Stimulated activated CD4-positive, alpha-beta T cell treated with anti-CD3 and anti-CD28 coated beads, Interleukin-4, amount 100 ng/mL, for 48 hours (primary cell): ENCODE measurements at regions not wholly inside any gene's neighbourhood (a gene's known extent, or its start where the extent isn't known, plus 50 kb on each side); places are given as distances from the start of the nearest gene placed in this dataset.

Experiments
- DNase-seq, 2 donors: peaks; one replicate each; pipeline ENCODE4 v3.0.0-alpha.2; 2020; ENCODE audit warnings: low read depth in 2 of 2

GRCh38 chr16:8519179-8519578 lies 71.1 kb downstream of the TMEM114 start:
- no peak for DNase-seq

- DNase-seq, result no peak
Measured at GRCh38 chr16:8517280-8517679, 73.0 kb downstream of the TMEM114 start.

GRCh38 chr16:8516471-8516870 lies 73.8 kb downstream of the TMEM114 start:
- no peak for DNase-seq

GRCh38 chr16:8512941-8513624 lies 77.2 kb downstream of the TMEM114 start:
- DNase-seq, result no peak

GRCh38 chr16:8511464-8511863 lies 78.8 kb downstream of the TMEM114 start:
- no peak for DNase-seq

- DNase-seq, result no peak
Measured at GRCh38 chr16:8510160-8510559, 80.2 kb downstream of the TMEM114 start.

- DNase-seq, result no peak
Measured at GRCh38 chr16:8505327-8505991, 84.9 kb downstream of the TMEM114 start.

GRCh38 chr16:8502446-8502845 lies 87.9 kb downstream of the TMEM114 start:
- no peak for DNase-seq

GRCh38 chr16:8500351-8500750 lies 90.0 kb downstream of the TMEM114 start:
- no peak for DNase-seq

GRCh38 chr16:8496364-8496763 lies 93.9 kb downstream of the TMEM114 start:
- DNase-seq, result no peak

GRCh38 chr16:8493972-8494371 lies 96.3 kb downstream of the TMEM114 start:
- DNase-seq, result no peak

GRCh38 chr16:8492690-8493089 lies 97.6 kb downstream of the TMEM114 start:
- DNase-seq, result no peak

- no peak for DNase-seq
Measured at GRCh38 chr16:8489580-8489979, 100.7 kb downstream of the TMEM114 start.

- DNase-seq, result no peak
Measured at GRCh38 chr16:8486985-8487384, 103.3 kb downstream of the TMEM114 start.

GRCh38 chr16:8483396-8483795 lies 106.9 kb downstream of the TMEM114 start:
- no peak for DNase-seq

GRCh38 chr16:8481810-8482209 lies 108.5 kb downstream of the TMEM114 start:
- DNase-seq, result no peak

- DNase-seq, result no peak
Measured at GRCh38 chr16:8476824-8477223, 113.5 kb downstream of the TMEM114 start.

- DNase-seq, result no peak
Measured at GRCh38 chr16:8474587-8474986, 115.7 kb downstream of the TMEM114 start.

- DNase-seq, result no peak
Measured at GRCh38 chr16:8469102-8469778, 121.1 kb downstream of the TMEM114 start.

- no peak for DNase-seq
Measured at GRCh38 chr16:8464979-8465378, 125.3 kb downstream of the TMEM114 start.

- DNase-seq, result no peak
Measured at GRCh38 chr16:8459085-8459733, 131.1 kb downstream of the TMEM114 start.

- DNase-seq, result no peak
Measured at GRCh38 chr16:8458481-8459046, 131.7 kb downstream of the TMEM114 start.
